ENCODE measurements at regions not wholly inside any gene's neighbourhood (a gene's known extent, or its start where the extent isn't known, plus 50 kb on each side); places are given as distances from the start of the nearest gene placed in this dataset.
"Not testable (repeated sequence)": the region's sequence is repeated elsewhere in the genome, so short reads cannot be mapped to it uniquely, and the experiment has no call there.

GRCh38 chr5:13581914-13582313 is 362.6 kb downstream of the DNAH5 start:
- Histone ChIP-seq H4K20me1 (ENCODE audit: insufficient read depth, poor library complexity, severe bottlenecking) (no peaks in the 10 kb centered on the region), H3K9me3 (ENCODE audit: low read depth) (no peaks in the 10 kb centered on the region), H3K4me1 (ENCODE audit: insufficient read depth) (no peaks in the 10 kb centered on the region), H3K4me2 (no peak overlapping the region), H3K79me2 (no peaks in the 10 kb centered on the region), H3K9me2 (replicated peaks; ENCODE audit: insufficient read depth) (no peaks in the 10 kb centered on the region), H3K4me3 (no peak overlapping the region), H3K36me3 (replicated peaks; ENCODE audit: insufficient read depth, low read depth) (no peaks in the 10 kb centered on the region), H2AFZ (no peak overlapping the region), H3K27me3 (no peaks in the 10 kb centered on the region), H3K27ac (no peak overlapping the region)
- no peak for TF ChIP-seq CTCF (IDR thresholded peaks at IDR 0.05; ENCODE audit: poor library complexity)
- no peak for TF ChIP-seq EZH2 (IDR thresholded peaks at IDR 0.05; ENCODE audit: borderline replicate concordance)
- TF ChIP-seq EZH2phosphoT487 (IDR thresholded peaks at IDR 0.05; ENCODE audit: low read depth, severe bottlenecking, unreplicated experiment): no peak
- 88% methylated on average over 7 of the region's 7 CpGs for WGBS (ENCODE audit: low lambda C conversion rate, missing lambda C conversion rate)
- DNase-seq (ENCODE audit: low spot score): no peak

DNA sequence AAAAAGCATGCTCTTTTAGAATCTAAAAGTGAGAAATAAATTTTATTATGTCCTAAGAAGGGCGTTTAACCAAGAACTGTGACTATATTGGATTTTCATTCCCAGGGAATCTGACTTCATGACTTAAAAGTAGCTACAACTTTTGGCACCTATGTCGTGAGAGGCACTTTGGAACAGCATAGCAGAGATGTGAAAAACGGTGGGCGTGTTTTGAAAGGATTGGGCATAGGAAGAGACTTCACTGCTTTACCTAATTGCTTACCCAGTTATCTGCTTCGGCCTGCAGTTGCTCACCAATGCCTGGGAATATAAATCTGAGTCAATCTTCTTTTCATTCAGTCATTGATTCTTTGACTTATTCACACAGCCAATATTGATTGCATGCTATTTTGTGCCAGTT is 363.4 kb downstream of the DNAH5 start:
- DNase-seq (ENCODE audit: low spot score): no peak
- Histone ChIP-seq H3K9me2 (replicated peaks; ENCODE audit: insufficient read depth) (no peaks in the 10 kb centered on the region), H3K4me3 (no peak overlapping the region), H3K27ac (no peak overlapping the region), H3K36me3 (replicated peaks; ENCODE audit: insufficient read depth, low read depth) (no peaks in the 10 kb centered on the region), H2AFZ (no peak overlapping the region), H3K27me3 (no peaks in the 10 kb centered on the region), H3K9me3 (ENCODE audit: low read depth) (no peaks in the 10 kb centered on the region), H3K4me1 (ENCODE audit: insufficient read depth) (no peaks in the 10 kb centered on the region), H4K20me1 (ENCODE audit: insufficient read depth, poor library complexity, severe bottlenecking) (no peaks in the 10 kb centered on the region), H3K79me2 (no peaks in the 10 kb centered on the region), H3K4me2 (no peak overlapping the region)
- WGBS (ENCODE audit: low lambda C conversion rate, missing lambda C conversion rate): 79% methylated on average over 5 of the region's 5 CpGs
- TF ChIP-seq EZH2 (IDR thresholded peaks at IDR 0.05; ENCODE audit: borderline replicate concordance) (no peak), EZH2phosphoT487 (IDR thresholded peaks at IDR 0.05; ENCODE audit: low read depth, severe bottlenecking, unreplicated experiment) (no peak), CTCF (IDR thresholded peaks at IDR 0.05; ENCODE audit: poor library complexity) (no peak)

DNA sequence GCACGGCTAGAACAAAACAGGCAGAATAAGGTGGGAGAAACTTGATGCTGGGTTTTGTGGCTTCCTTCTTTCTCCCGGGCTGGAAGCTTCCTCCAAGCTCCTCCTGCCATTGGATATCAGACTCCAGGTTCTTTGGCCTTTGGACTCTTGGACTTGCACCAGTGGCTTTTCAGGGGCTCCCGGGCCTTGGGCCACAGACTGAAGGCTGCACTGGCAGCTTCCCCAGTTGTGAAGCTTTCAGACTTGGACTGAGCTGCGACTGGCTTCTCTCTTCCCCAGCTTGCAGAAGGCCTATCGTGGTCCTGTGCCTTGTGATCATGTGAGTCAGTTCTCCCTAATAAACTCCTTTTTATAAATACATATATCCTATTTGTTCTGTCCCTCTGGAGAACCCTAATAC is 364.4 kb downstream of the DNAH5 start:
- 85% methylated on average over 5 of the region's 5 CpGs for WGBS (ENCODE audit: low lambda C conversion rate, missing lambda C conversion rate)
- Histone ChIP-seq H3K9me2 (replicated peaks; ENCODE audit: insufficient read depth) (no peaks in the 10 kb centered on the region), H2AFZ (no peak overlapping the region), H3K27me3 (no peaks in the 10 kb centered on the region), H3K9me3 (ENCODE audit: low read depth) (no peaks in the 10 kb centered on the region), H3K4me2 (no peak overlapping the region), H3K36me3 (replicated peaks; ENCODE audit: insufficient read depth, low read depth) (no peaks in the 10 kb centered on the region), H3K4me3 (no peak overlapping the region), H3K79me2 (no peaks in the 10 kb centered on the region), H3K4me1 (ENCODE audit: insufficient read depth) (no peaks in the 10 kb centered on the region), H3K27ac (no peak overlapping the region), H4K20me1 (ENCODE audit: insufficient read depth, poor library complexity, severe bottlenecking) (no peaks in the 10 kb centered on the region)
- DNase-seq (ENCODE audit: low spot score): no peak
- TF ChIP-seq EZH2 (IDR thresholded peaks at IDR 0.05; ENCODE audit: borderline replicate concordance): no peak
- TF ChIP-seq EZH2phosphoT487 (IDR thresholded peaks at IDR 0.05; ENCODE audit: low read depth, severe bottlenecking, unreplicated experiment): no peak
- TF ChIP-seq CTCF (IDR thresholded peaks at IDR 0.05; ENCODE audit: poor library complexity): no peak

DNA sequence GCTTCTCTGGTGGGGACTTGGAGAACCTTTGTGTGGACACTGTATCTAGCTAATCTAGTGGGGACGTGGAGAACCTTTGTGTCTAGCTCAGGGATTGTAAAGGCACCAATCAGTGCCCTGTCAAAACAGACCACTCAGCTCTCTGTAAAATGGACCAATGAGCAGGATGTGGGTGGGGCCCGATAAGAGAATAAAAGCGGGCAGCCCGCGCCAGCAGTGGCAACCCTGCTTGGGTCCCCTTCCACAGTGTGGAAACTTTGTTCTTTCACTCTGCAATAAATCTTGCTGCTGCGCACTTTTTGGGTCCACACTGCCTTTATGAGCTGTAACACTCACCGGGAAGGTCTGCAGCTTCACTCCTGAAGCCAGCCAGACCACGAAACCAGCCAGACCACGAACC is 365.4 kb downstream of the DNAH5 start:
- 89% methylated on average over 9 of the region's 9 CpGs for WGBS (ENCODE audit: low lambda C conversion rate, missing lambda C conversion rate)
- H4K20me1 ChIP-seq (ENCODE audit: insufficient read depth, poor library complexity, severe bottlenecking); H2AFZ ChIP-seq; H3K9me2 ChIP-seq (replicated peaks; ENCODE audit: insufficient read depth); H3K9me3 ChIP-seq (ENCODE audit: low read depth); H3K36me3 ChIP-seq (replicated peaks; ENCODE audit: insufficient read depth, low read depth); H3K4me1 ChIP-seq (ENCODE audit: insufficient read depth); H3K27me3 ChIP-seq; DNase-seq (ENCODE audit: low spot score); H3K79me2 ChIP-seq; H3K4me2 ChIP-seq; H3K4me3 ChIP-seq; H3K27ac ChIP-seq: not testable (repeated sequence)

- H3K4me2 ChIP-seq; H4K20me1 ChIP-seq (ENCODE audit: insufficient read depth, poor library complexity, severe bottlenecking); H3K27me3 ChIP-seq; H3K36me3 ChIP-seq (replicated peaks; ENCODE audit: insufficient read depth, low read depth); H3K4me1 ChIP-seq (ENCODE audit: insufficient read depth); H3K27ac ChIP-seq; H3K4me3 ChIP-seq; H2AFZ ChIP-seq; DNase-seq (ENCODE audit: low spot score); H3K9me2 ChIP-seq (replicated peaks; ENCODE audit: insufficient read depth); H3K9me3 ChIP-seq (ENCODE audit: low read depth); H3K79me2 ChIP-seq: not testable (repeated sequence)
- 97% methylated on average over 43 of the region's 48 CpGs for WGBS (ENCODE audit: low lambda C conversion rate, missing lambda C conversion rate)
These were observed 366.0 kb downstream of the DNAH5 start for GRCh38 chr5:13578311-13579039.

Data from hepatocyte (in vitro differentiated cells).